Hepatocyte (in vitro differentiated cells): ENCODE measurements at regions not wholly inside any gene's neighbourhood (a gene's known extent, or its start where the extent isn't known, plus 50 kb on each side); places are given as distances from the start of the nearest gene placed in this dataset.

ENCODE experiments used
- EZH2 ChIP-seq: fragments of 200-600 bp; sonication (generic); IDR thresholded peaks from 2 replicates; pipeline ENCODE4 v1.6.1; 2016; ENCODE audit warnings: antibody characterized with exemption, mild to moderate bottlenecking, borderline replicate concordance
- TF ChIP-seq, protein P1 (sequence below): fragments of 200-600 bp; sonication (generic); IDR thresholded peaks from 2 replicates; pipeline ENCODE4 v1.5.1; 2016; ENCODE audit warnings: antibody characterized with exemption, mild to moderate bottlenecking; ENCODE audit not compliant: poor library complexity

DNA sequence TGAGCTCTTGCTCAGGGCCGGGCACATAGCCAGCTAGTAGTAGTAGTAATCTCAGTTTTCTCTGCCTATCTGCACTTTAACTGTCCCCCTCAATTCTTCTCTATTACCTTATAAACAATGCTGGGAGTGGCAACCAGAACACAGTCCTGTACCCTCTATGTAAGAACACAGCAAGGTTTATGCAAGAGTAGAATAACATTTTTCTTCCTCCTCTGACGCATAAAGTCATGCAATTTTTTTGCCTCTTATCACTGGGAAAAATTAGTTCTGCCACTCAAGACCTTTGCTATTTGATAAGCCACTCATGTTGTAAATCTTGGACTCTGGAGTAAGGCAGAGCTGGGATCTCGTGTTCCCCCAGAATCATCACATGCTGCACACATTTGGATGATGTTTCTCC lies 200.7 kb upstream of the SOX11 start:
- TF ChIP-seq, protein P1, sequence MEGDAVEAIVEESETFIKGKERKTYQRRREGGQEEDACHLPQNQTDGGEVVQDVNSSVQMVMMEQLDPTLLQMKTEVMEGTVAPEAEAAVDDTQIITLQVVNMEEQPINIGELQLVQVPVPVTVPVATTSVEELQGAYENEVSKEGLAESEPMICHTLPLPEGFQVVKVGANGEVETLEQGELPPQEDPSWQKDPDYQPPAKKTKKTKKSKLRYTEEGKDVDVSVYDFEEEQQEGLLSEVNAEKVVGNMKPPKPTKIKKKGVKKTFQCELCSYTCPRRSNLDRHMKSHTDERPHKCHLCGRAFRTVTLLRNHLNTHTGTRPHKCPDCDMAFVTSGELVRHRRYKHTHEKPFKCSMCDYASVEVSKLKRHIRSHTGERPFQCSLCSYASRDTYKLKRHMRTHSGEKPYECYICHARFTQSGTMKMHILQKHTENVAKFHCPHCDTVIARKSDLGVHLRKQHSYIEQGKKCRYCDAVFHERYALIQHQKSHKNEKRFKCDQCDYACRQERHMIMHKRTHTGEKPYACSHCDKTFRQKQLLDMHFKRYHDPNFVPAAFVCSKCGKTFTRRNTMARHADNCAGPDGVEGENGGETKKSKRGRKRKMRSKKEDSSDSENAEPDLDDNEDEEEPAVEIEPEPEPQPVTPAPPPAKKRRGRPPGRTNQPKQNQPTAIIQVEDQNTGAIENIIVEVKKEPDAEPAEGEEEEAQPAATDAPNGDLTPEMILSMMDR: no peak
- TF ChIP-seq EZH2: no peak
